ENCODE measurements at regions not wholly inside any gene's neighbourhood (a gene's known extent, or its start where the extent isn't known, plus 50 kb on each side); places are given as distances from the start of the nearest gene placed in this dataset.
"Not testable (repeated sequence)": the region's sequence is repeated elsewhere in the genome, so short reads cannot be mapped to it uniquely, and the experiment has no call there.

GRCh38 chr6:44037847-44038542 is 89.3 kb downstream of the MRPL14 start:
- no peak for DNase-seq (ENCODE audit: low read depth in 3 of 3, low spot score in 2 of 3)

DNA sequence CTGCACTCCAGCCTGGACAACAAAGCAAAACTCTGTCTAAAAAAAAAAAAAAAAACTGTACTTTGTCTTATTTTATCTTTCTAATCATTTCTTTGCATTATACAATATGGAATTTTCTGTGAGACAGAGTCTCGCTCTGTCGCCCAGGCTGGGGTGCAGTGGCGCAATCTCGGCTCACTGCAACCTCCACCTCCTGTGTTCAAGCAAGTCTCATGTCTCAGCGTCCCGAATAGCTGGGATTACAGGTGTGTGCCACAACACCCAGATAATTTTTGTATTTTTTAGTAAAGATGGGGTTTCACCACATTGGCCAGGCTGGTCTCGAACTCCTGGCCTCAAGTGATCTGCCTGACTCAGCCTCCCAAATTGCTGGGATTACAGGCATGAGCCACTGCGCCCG is 90.0 kb downstream of the MRPL14 start:
- DNase-seq (ENCODE audit: low read depth in 3 of 3, low spot score in 2 of 3): not testable (repeated sequence)

- DNase-seq (ENCODE audit: low read depth in 3 of 3, low spot score in 2 of 3): no peak
Observed at GRCh38 chr6:44036699-44037101, 90.6 kb downstream of the MRPL14 start.

- no peak for DNase-seq (ENCODE audit: low read depth in 3 of 3, low spot score in 2 of 3)
Observed at GRCh38 chr6:44036196-44036595, 91.1 kb downstream of the MRPL14 start.

GRCh38 chr6:44035621-44036020 is 91.6 kb downstream of the MRPL14 start:
- no peak for DNase-seq (ENCODE audit: low read depth in 3 of 3, low spot score in 2 of 3)

- DNase-seq (ENCODE audit: low read depth in 3 of 3, low spot score in 2 of 3): no peak
Observed at GRCh38 chr6:44034931-44035345, 92.3 kb downstream of the MRPL14 start.

- DNase-seq (ENCODE audit: low read depth in 3 of 3, low spot score in 2 of 3): no peak
Observed at GRCh38 chr6:44034391-44034861, 92.8 kb downstream of the MRPL14 start.

DNA sequence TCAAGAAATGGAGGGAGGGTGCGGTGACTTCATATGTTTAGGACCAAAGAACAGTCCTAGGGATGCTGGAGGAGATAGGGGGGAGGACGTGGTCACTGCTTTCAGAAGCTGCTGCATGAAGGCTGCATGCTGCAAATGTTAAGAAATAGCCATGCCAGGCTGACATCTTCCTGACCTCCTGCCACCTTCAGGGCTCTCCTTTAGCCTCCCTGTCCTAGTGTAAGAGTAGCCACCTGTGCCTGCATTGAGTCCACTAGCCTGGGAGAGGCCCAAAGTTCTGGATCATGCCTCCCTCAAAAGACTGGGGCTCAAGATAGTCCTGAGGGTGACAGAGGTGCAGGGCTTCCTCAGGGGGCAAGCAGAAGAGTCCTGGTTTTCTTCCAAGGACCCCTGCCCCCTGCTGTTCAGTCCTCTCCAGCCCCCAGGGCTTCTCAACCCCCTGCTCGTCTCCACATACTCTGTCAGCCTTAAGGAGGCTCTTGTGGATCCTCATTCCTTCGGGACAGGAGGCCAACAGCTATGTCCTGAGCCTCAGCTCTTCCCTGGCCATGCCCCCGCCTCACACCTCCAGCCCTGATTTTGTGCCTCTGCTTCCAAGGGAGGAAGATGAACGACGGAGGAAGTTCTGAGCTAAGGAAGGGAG is 96.3 kb downstream of the MRPL14 start:
- DNase-seq (ENCODE audit: low read depth in 3 of 3, low spot score in 2 of 3): no peak

GRCh38 chr6:44029444-44030185 is 97.6 kb downstream of the MRPL14 start:
- DNase-seq (ENCODE audit: low read depth in 3 of 3, low spot score in 2 of 3): no peak

DNA sequence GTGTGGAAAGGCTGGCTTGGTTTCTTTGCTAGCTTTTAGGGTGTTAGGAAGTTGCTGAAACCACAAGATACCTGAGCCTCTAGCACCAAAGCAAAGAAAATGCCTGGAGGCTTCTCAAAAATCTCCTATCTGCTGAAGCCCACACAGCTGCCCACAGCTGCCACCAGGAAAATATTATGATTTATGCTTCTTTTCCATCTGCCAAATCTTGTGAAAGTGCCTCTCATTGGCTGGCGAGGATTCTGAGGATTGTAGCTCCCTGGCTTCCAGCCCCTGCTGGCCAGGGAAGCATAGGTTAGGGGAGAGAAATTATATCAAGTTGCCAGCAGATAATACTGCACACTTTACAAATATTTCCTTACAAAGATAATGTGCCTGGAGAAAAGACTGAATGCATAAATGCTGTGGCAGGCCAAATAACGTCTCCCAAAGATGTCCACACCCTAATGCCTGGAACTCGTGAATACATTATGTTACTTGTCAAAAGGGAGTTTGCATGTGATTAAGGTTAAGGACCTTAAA is 98.4 kb downstream of the MRPL14 start:
- DNase-seq (ENCODE audit: low read depth in 3 of 3, low spot score in 2 of 3): no peak

DNA sequence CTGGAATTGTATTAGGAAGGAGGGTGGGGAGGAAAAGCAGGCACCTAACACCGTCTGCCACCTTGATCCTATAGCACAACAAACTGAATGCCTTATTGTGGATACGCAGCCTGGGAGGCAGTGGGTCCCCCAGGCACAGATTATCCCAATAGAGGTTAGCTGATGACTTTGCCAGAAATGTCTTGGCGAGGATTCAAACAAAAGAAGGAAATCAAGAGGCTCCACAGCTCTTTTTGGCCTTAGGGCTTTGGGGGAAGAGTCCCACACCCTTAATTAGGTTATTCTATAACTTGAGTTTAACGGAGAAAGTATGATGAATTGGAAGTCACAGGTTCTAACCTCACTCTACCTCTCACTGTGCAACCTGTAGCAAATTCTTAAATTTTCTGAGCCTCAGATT is 102.0 kb downstream of the MRPL14 start:
- no peak for DNase-seq (ENCODE audit: low read depth in 3 of 3, low spot score in 2 of 3)

DNA sequence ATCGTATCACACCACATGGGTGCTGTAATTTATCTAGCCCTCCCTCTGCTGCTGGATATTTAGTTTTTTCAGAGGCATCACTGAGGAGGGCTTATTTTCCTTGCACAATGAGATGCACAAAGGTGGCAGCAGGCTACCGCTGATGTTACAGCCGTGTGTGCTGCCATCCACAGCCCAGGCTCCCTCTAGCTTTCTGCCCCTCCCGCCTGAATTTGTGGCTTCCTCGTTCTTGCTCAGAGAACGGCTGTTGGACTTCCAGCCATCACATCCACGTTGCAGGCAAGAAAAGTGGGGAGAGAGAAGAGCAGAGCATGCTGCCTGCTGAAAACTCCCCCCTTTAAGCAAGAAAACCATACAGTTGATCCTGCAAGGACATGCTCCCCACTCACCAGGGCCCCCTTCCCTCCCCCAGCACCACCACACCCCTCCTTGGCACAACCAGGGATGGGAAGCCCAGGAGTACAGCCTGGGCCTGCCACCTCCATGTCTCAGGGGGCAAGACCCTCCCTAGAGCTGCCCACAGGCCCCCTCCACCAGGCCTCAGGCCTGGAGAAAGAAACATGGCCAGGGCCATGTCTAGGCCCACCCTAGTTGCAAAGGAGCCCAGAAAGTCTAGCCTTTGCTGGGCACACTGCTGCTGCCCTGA is 102.6 kb downstream of the MRPL14 start:
- no peak for DNase-seq (ENCODE audit: low read depth in 3 of 3, low spot score in 2 of 3)

- no peak for DNase-seq (ENCODE audit: low read depth in 3 of 3, low spot score in 2 of 3)
Observed at GRCh38 chr6:44023586-44024454, 103.4 kb downstream of the MRPL14 start.

- DNase-seq (ENCODE audit: low read depth in 3 of 3, low spot score in 2 of 3): no peak
Observed at GRCh38 chr6:44022671-44023352, 104.4 kb downstream of the MRPL14 start.

- DNase-seq (ENCODE audit: low read depth in 3 of 3, low spot score in 2 of 3): no peak
Observed at GRCh38 chr6:44022296-44022661, 105.0 kb downstream of the MRPL14 start.

- no peak for DNase-seq (ENCODE audit: low read depth in 3 of 3, low spot score in 2 of 3)
Observed at GRCh38 chr6:44021589-44022295, 105.5 kb downstream of the MRPL14 start.

DNA sequence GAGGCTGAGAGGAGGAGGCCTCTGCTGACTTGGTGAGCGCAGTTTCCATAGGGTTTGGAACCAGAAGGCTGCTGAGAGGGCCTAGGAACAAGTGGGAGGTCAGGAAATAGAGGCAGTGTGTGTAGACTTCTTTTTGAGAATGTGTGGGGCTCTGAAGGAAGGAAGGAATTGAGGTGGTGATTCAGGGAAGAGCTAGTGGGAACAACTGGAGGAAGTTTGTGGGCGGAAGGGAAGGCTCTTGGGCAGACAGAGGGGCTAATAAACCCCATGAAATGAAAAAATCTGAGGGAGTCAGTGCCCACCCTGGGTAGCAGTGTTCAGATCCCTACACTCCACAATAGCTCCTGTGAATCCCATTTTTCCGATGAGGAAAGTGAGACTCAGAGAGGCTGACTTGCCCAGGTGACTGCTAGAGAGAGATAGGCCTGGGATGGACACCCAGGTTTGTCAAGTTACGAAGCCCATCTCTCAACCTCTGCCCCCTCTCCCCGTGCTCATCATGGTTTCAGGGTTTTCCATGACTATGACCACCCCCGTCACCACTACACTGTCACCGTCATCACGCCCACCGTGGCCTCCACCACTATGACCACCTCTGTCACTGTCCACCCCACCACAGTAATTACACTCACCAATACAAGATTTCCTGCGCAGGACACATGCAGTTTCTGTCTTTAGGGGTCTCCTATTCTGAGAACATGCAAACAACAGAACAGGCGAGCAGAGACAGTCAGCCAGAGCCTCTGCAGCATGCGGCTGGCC is 106.4 kb downstream of the MRPL14 start:
- DNase-seq (ENCODE audit: low read depth in 3 of 3, low spot score in 2 of 3): no peak

- no peak for DNase-seq (ENCODE audit: low read depth in 3 of 3, low spot score in 2 of 3)
Observed at GRCh38 chr6:44020148-44020547, 107.1 kb downstream of the MRPL14 start.

Data from right renal cortex interstitium (tissue), 3 donors.